ENCODE measurements at regions not wholly inside any gene's neighbourhood (a gene's known extent, or its start where the extent isn't known, plus 50 kb on each side); places are given as distances from the start of the nearest gene placed in this dataset.

- Histone ChIP-seq H3K27ac (no peak overlapping the region), H3K4me3 (no peak overlapping the region), H3K4me1 (ENCODE audit: low read depth) (no peaks in the 10 kb centered on the region), H3K27me3 (no peaks in the 10 kb centered on the region), H3K36me3 (no peaks in the 10 kb centered on the region), H3K9me3 (ENCODE audit: low read depth) (no peaks in the 10 kb centered on the region)
- TF ChIP-seq CTCF (IDR thresholded peaks at IDR 0.05; ENCODE audit: low read depth, low read length), result no peak
- DNase-seq (ENCODE audit: low read depth in 1 of 2, low spot score in 1 of 2), result no peak
Measured at GRCh38 chr7:12091231-12091630, 119.9 kb upstream of the TMEM106B start.

- Histone ChIP-seq H3K27me3 (no peaks in the 10 kb centered on the region), H3K36me3 (no peaks in the 10 kb centered on the region), H3K9me3 (ENCODE audit: low read depth) (no peaks in the 10 kb centered on the region), H3K4me1 (ENCODE audit: low read depth) (no peaks in the 10 kb centered on the region), H3K4me3 (no peak overlapping the region), H3K27ac (no peak overlapping the region)
- peak in 1 of 2 donors; percentile 11 for DNase-seq (ENCODE audit: low read depth in 1 of 2, low spot score in 1 of 2)
- TF ChIP-seq CTCF (IDR thresholded peaks at IDR 0.05; ENCODE audit: low read depth, low read length), result no peak
Measured at GRCh38 chr7:12092499-12093130, 118.5 kb upstream of the TMEM106B start.

DNA sequence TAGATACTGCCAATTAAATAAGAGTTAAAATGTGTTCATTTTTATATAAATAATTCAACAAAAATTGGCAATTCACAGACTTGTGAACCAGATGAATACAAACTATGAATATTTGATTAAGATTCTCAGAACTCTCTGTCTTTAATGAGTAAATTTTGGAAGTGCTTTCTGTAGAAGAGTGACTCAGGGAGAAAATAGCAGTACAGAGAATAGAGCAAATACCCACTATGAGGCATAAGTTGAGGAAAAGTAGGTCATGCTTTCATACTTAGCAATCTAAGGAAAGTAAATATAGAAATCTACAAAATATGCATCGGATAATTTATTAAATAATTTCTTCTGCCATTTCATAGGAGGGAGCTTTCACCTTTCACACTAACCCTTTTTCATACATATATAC, 117.7 kb upstream of the TMEM106B start:
- no peak for TF ChIP-seq CTCF (IDR thresholded peaks at IDR 0.05; ENCODE audit: low read depth, low read length)
- Histone ChIP-seq H3K4me1 (ENCODE audit: low read depth) (no peaks in the 10 kb centered on the region), H3K27ac (no peak overlapping the region), H3K4me3 (no peak overlapping the region), H3K36me3 (no peaks in the 10 kb centered on the region), H3K9me3 (ENCODE audit: low read depth) (no peaks in the 10 kb centered on the region), H3K27me3 (no peaks in the 10 kb centered on the region)
- no peak for DNase-seq (ENCODE audit: low read depth in 1 of 2, low spot score in 1 of 2)

DNA sequence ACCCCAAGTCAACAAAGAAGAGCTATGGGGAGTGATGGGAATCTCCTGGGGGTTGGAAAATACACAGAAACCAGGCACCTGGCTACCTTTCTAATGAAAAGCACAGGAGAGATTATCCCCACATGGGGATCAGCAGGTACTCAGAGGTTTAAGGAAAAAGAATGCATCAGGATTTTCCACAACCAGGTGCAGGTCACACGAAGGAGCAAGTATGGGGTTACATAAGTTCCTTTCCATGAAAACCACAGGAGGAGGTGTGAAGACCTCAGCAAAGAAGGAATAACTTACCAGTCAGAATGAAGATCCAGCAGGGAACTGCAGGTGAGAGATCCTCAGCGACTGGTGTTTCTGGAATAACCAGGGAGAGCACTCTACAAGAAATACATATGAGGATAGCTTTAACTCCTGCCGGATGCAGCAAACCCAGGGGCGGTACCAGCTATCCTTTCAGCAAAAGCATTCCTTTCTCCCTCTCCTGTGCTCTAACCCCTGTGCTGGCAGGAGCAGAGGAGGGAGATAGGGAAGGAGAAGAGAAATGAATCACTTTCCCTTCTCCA, 116.7 kb upstream of the TMEM106B start:
- H3K27me3 ChIP-seq, result no peaks in the 10 kb centered on the region
- no peaks in the 10 kb centered on the region for H3K36me3 ChIP-seq
- H3K4me1 ChIP-seq (ENCODE audit: low read depth), result no peaks in the 10 kb centered on the region
- no peak overlapping the region for H3K4me3 ChIP-seq
- H3K9me3 ChIP-seq (ENCODE audit: low read depth), result no peaks in the 10 kb centered on the region
- no peak for TF ChIP-seq CTCF (IDR thresholded peaks at IDR 0.05; ENCODE audit: low read depth, low read length)
- no peak overlapping the region for H3K27ac ChIP-seq
- peak; percentile 5 to 11 for DNase-seq (ENCODE audit: low read depth in 1 of 2, low spot score in 1 of 2)

DNA sequence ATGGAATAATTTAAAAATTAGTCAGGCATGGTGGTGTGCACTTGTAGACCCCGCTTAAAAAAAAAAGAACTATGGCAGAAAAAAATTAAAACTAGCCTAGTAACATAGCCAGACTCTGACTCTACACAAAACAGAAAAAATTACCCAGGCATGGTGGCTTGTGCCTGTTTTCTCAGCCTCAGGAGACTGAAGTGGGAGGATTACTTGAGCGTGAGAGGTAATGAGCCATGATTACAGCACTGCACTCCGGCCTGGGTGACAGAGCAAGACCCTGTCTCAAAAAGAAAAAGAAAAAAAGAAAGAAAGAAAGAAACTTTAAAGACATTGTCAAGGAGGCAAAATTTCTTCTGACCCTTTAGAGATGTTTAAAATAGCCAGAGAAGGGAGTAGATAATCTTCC, 109.0 kb upstream of the TMEM106B start:
- Histone ChIP-seq H3K4me3 (no peak overlapping the region), H3K36me3 (no peaks in the 10 kb centered on the region), H3K4me1 (ENCODE audit: low read depth) (no peaks in the 10 kb centered on the region), H3K27ac (no peak overlapping the region), H3K27me3 (no peaks in the 10 kb centered on the region), H3K9me3 (ENCODE audit: low read depth) (no peaks in the 10 kb centered on the region)
- DNase-seq (ENCODE audit: low read depth in 1 of 2, low spot score in 1 of 2), result no peak
- TF ChIP-seq CTCF (IDR thresholded peaks at IDR 0.05; ENCODE audit: low read depth, low read length), result no peak
